HG02763 (cell line): ENCODE measurements at regions not wholly inside any gene's neighbourhood (a gene's known extent, or its start where the extent isn't known, plus 50 kb on each side); places are given as distances from the start of the nearest gene placed in this dataset.
"Not testable (repeated sequence)": the region's sequence is repeated elsewhere in the genome, so short reads cannot be mapped to it uniquely, and the experiment has no call there.

Experiments used
- ATAC-seq: cut with Tn5 transposase; IDR thresholded peaks from one replicate; pipeline ENCODE4 v1.9.1; 2021; ENCODE audit warnings: mild to moderate bottlenecking, moderate library complexity; ENCODE audit not compliant: unreplicated experiment

GRCh38 chr5:19125956-19126713 lies 861.9 kb downstream of the CDH18 start:
- ATAC-seq: no peak

DNA sequence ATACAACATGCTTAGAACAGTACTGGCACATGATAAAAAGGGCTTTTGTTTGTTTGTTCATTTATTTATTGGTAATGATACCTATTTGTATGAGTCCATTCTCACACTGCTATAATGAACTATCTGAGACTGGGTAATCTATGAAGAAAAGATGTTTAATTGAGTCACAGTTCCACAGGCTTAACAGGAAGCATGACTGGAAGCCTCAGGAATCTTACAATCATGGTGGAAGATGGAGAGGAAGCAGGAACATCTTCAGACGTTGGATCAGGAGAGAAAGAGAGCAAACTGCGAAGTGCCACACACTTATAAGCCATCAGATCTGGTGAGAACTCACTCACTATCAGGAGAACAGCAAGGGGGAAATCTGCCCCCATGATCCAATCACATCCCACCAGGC lies 847.7 kb downstream of the CDH18 start:
- ATAC-seq: no peak

GRCh38 chr5:19141937-19142524 lies 846.0 kb downstream of the CDH18 start:
- not testable (repeated sequence) for ATAC-seq

GRCh38 chr5:19142713-19143414 lies 845.1 kb downstream of the CDH18 start:
- not testable (repeated sequence) for ATAC-seq

- ATAC-seq: no peak
These were observed 844.1 kb downstream of the CDH18 start for GRCh38 chr5:19143935-19144334.

GRCh38 chr5:19169426-19169825 lies 818.6 kb downstream of the CDH18 start:
- no peak for ATAC-seq

DNA sequence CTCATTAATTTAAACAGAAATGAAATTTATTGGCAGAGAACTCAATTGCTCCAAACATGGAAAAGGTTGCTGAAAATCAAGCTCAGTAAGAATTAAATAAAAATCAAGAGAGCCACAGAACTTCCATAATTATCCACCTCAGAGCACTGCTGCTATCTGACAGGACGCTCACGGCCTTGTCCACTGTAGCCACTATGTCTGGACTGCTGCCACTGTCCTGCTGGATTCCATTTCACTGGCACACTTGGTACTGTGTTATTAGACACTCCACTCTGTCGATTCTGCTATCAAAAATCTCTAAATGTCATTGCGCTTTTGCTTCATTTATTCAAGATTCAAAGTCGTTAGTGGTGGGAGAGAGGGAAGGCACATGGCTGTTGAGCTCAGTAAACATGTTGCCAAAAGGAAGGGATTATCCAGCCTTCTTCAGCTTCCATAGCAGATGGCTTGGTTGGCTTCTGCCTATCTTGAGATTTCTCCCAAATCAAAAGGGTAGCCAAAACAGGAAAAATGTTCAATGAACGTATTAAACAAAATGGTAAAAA lies 815.0 kb downstream of the CDH18 start:
- ATAC-seq: no peak

DNA sequence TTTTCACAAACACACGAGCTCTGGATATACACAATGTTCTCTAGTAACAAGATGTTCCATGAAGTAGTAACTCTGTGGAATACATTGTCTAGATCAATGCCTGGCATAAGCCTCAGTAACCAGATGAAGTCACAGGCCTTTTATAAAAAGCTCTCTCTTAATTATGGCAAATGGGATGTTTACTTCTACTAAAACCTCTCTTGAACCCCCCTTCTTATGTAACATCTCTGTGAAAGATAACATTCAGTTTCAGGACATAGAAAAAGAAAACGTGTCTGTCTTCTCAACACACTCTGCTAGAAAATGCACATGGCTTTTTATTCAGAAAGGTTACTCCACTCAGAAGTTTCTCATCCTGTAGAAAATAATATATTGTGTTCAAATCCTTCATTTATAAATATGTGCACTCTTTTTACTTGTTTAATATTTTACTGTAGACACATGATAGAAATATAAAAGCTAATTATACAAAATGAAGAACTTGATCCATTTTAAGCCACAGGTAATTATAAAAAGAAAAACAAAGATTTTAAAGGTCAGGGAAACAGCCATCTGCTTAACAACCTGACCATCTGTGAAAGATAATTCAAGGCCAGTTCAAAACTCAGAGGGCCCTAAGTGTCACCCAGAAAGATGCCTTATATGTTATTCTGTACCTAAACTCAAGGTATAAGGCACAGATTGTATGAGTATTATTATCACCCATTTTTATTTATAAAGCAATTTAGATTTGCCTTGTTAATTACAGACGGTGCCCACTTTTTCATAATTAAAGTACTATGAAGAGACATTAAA lies 812.0 kb downstream of the CDH18 start:
- no peak for ATAC-seq

DNA sequence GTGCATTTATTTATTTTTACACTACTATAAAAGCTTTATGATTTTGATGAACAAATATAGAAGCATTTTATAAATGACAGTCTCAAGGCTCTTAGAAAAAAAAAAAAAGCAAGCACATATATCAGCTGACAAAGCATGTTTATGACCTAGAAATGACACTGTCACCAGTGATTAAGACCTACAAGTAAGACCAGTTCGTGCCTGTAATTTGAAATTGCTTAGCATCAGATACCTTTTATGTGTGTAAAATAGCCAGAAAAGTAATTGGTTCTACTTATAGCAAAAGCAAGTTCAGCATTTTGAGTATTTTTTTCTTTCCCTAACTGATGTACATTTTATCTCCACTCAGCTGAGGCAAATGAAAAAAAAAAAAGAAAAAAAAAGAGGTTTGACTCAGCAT lies 808.4 kb downstream of the CDH18 start:
- no peak for ATAC-seq

- no peak for ATAC-seq
These were observed 798.8 kb downstream of the CDH18 start for GRCh38 chr5:19189176-19189575.

GRCh38 chr5:19193631-19194030 lies 794.4 kb downstream of the CDH18 start:
- ATAC-seq: no peak

GRCh38 chr5:19196631-19197030 lies 791.4 kb downstream of the CDH18 start:
- no peak for ATAC-seq

DNA sequence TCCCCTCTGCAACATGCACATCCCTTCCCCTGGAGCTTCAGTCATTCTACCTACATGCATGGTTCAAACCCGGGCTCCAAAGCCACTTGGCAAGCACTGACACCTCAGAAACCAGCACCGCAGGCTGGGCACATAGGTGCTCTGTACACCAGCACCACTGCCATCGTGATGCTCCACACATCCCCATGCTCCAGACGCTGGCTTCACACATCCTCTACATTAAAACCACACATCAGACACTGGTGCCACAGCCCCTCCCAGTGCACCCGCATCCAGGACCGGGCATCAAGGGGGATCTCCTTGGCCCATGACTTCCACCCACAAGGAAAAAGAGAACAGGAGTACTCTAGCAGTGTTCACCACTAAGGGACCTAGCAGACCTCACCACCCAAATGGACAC lies 787.7 kb downstream of the CDH18 start:
- ATAC-seq: no peak

DNA sequence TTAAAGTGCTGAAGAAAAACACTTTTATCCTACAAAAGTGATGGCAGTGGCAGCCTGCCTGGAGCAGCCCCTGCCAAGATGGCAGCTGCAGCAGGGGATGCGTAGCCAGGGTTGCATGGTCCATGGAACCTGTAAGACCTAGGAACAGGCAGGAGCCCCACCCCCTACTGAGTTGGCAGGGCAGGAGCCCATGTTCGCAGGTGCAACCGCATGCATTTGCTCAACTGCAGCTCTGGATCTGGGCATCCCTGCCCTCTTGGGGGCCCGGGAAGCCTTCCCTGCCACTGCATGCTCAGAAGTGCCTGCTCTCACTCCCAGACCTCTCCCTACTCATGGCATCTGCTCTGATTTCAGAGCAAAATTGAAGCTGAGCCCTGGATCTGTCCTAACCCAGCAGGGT lies 779.6 kb downstream of the CDH18 start:
- ATAC-seq: no peak

- no peak for ATAC-seq
These were observed 777.1 kb downstream of the CDH18 start for GRCh38 chr5:19210886-19211285.

- ATAC-seq: no peak
These were observed 758.7 kb downstream of the CDH18 start for GRCh38 chr5:19229179-19229835.

- ATAC-seq: no peak
These were observed 754.4 kb downstream of the CDH18 start for GRCh38 chr5:19233573-19233972.

DNA sequence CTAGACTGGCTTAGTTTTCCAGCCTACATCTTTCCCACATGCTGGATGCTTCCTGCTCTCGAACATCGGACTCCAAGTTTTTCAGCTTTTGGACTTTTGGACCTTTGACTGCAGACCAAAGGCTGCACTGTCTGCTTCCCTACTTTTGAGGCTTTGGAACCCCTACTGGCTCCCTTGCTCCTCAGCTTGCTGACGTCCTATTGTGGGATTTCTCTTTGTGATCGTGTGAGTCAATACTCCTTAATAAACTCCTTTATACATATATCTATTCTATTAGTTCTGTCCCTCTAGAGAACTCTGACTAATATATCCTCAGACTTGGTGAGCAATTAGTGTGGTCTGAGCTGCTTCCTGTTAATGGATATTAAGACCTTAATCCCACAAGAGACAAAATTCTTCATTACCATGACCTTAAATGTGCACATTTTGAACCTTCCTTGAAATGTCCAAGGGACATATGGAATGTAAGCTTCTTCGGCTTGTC lies 752.9 kb downstream of the CDH18 start:
- ATAC-seq: no peak

- ATAC-seq: no peak
These were observed 747.8 kb downstream of the CDH18 start for GRCh38 chr5:19240170-19240569.

GRCh38 chr5:19241690-19242089 lies 746.3 kb downstream of the CDH18 start:
- no peak for ATAC-seq
